Endometrial microvascular endothelial cells (primary cell): ENCODE measurements at regions not wholly inside any gene's neighbourhood (a gene's known extent, or its start where the extent isn't known, plus 50 kb on each side); places are given as distances from the start of the nearest gene placed in this dataset.

Experiments
- in situ Hi-C: cut with HindIII; loops from 2 replicates; pipeline ENCODE4 v1.10.0; 2017; ENCODE audit warnings: low sequenced_read_pairs, low pct_unique_long_range_greater_than_20kb; ENCODE audit errors: inconsistent ontology term

DNA sequence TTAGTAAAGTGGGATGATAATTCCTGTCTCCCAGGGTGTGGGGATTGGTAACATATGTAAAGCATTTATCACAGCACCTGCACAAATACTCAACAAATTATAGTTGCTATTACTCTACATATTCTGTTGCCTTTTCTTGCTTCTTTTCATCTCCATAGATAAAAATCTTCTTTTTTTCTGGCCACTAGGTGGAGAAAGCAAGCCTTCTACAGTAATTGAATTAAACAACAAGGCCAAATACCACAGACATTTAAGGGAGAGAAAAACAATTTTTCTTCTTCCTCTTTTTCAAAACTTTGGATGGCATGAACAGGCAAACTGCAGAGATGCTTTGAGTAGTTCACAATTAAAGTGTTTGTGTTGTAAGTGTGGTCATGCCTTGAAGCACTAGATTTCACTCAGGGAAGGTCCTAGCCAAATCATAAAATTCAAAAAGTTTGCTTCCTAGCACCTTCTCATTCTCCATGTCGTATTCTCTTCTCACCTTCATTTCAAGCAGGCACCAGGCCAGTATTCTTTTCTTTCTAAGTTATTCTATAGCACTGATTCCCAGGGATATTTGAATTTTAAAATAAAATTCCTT is 493.4 kb upstream of the TGFBR2 start:
- in situ Hi-C loops = no loop called here

DNA sequence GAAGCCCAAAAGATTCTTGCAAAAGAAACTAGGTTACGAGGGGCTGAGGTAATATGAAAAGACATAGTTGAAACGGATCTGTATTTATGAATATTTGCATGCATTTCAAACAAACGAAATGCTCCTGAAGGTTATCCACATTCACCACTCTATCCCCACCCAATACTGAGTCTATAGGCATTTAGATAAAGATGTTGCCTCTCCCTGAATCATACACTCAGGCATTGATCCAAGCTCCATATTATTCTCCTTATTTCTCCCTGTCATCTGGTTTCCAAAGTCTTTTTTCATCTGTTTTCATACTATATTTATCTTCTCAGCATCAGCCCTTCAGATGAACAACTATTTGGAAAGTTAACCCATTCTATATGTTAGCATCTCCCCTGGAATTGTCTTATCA is 492.5 kb upstream of the TGFBR2 start:
- in situ Hi-C loops = no loop called here

- in situ Hi-C loops = no loop called here
These were observed 491.5 kb upstream of the TGFBR2 start for GRCh38 chr3:30114918-30115317.

DNA sequence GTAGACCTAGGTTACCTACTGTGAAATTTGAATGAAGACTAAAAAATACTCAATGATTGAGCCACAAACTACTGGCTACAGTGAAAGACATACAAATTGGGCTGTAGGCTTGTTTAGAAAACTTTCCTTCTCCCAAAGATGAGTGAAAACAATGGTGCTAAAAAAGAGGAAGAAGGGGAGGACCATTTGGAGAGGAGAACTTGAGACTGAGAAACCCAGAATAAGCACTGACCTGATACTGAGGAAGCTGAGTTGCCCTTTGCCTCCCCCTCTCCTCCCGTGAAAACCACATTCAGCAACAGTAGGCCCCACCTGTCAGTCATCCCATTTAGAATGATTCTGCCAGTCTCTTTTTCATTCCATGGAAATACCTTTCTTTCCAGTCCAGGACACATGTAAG is 484.0 kb upstream of the TGFBR2 start:
- in situ Hi-C loops = no loop called here

GRCh38 chr3:30123224-30123623 is 483.2 kb upstream of the TGFBR2 start:
- in situ Hi-C loops = no loop called here

GRCh38 chr3:30123755-30124154 is 482.6 kb upstream of the TGFBR2 start:
- in situ Hi-C loops = no loop called here

- in situ Hi-C loops = no loop called here
These were observed 481.7 kb upstream of the TGFBR2 start for GRCh38 chr3:30124435-30125370.

GRCh38 chr3:30129765-30130164 is 476.6 kb upstream of the TGFBR2 start:
- in situ Hi-C loops = no loop called here

- in situ Hi-C loops = no loop called here
These were observed 476.0 kb upstream of the TGFBR2 start for GRCh38 chr3:30130391-30130790.

DNA sequence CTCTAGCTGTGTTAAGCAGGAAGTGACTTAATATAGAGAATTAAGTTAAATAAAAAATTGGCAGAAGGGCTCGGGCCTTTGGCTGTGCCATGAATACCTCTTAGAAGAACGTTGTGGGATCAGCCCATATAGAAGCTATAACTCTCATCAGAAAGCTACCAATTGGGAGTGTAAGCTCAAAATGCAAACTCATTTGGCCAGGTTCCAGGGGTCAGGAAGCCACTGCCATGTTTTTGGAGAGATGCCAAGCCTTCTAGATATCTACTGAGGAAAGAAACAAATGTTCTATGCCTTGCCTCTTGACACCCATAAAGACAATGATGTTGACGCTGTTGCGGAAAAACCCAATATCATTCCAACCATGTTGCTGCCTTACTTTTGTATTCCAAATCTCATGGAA is 475.2 kb upstream of the TGFBR2 start:
- in situ Hi-C loops = no loop called here

GRCh38 chr3:30135190-30135589 is 471.2 kb upstream of the TGFBR2 start:
- in situ Hi-C loops = no loop called here

- in situ Hi-C loops = no loop called here
These were observed 467.1 kb upstream of the TGFBR2 start for GRCh38 chr3:30139283-30139682.

- in situ Hi-C loops = no loop called here
These were observed 465.9 kb upstream of the TGFBR2 start for GRCh38 chr3:30140356-30141075.

- in situ Hi-C loops = no loop called here
These were observed 465.2 kb upstream of the TGFBR2 start for GRCh38 chr3:30141178-30141581.

- in situ Hi-C loops = no loop called here
These were observed 464.5 kb upstream of the TGFBR2 start for GRCh38 chr3:30141927-30142326.

- in situ Hi-C loops = no loop called here
These were observed 463.5 kb upstream of the TGFBR2 start for GRCh38 chr3:30142946-30143345.

DNA sequence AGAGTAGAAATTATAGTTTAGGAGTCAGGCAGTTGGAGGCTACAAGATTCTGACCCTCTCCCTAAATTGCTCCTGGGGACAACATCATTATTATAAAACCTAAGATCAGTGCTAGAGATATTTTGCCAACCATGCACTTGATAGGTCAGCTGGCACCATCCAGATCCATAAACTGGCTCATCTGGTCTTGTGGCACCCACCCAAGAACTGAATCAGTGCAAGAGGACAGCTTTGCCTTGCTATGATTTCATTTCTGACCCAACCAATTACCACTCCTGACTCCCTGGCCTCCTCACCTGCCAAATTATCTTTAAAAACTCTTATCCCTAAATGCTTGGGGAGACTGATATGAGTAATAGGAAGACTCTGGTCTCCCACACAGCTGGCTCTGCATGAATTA is 461.1 kb upstream of the TGFBR2 start:
- in situ Hi-C loops = no loop called here

GRCh38 chr3:30146978-30147377 is 459.4 kb upstream of the TGFBR2 start:
- in situ Hi-C loops = no loop called here

- in situ Hi-C loops = no loop called here
These were observed 451.5 kb upstream of the TGFBR2 start for GRCh38 chr3:30154853-30155252.

- in situ Hi-C loops = no loop called here
These were observed 450.6 kb upstream of the TGFBR2 start for GRCh38 chr3:30155755-30156154.
